Activated T-cell treated with anti-CD3 and anti-CD28 coated beads, Interleukin-2, amount 50 U/mL, for 4 hours (primary cell): ENCODE measurements at regions not wholly inside any gene's neighbourhood (a gene's known extent, or its start where the extent isn't known, plus 50 kb on each side); places are given as distances from the start of the nearest gene placed in this dataset.
A peak's percentile ranks its signal among the peaks of the same experiment; 100 is the strongest.
"Not testable (repeated sequence)": the region's sequence is repeated elsewhere in the genome, so short reads cannot be mapped to it uniquely, and the experiment has no call there.

Source experiments
- ATAC-seq, 2 donors: fragments of 200-7000 bp; cut with Tn5 transposase; one replicate each; pipeline ENCODE4 v1.10.0; 2021
- DNase-seq: peaks from one replicate; pipeline ENCODE4 v3.0.0-alpha.2; 2020
- H3K27me3 Mint-ChIP-seq: one replicate; pipeline ENCODE4 v1.8.0; 2021; ENCODE audit warnings: low read depth, mixed read lengths
- H3K36me3 Mint-ChIP-seq: one replicate; pipeline ENCODE4 v1.8.0; 2022; ENCODE audit warnings: mixed read lengths; ENCODE audit not compliant: insufficient read depth
- H3K4me1 Mint-ChIP-seq: one replicate; pipeline ENCODE4 v1.8.0; 2021; ENCODE audit warnings: low read depth, mixed read lengths
- H3K4me3 Mint-ChIP-seq: one replicate; pipeline ENCODE4 v1.8.0; 2021; ENCODE audit warnings: mild to moderate bottlenecking, moderate library complexity, mixed read lengths
- H3K9me3 Mint-ChIP-seq: one replicate; pipeline ENCODE4 v1.8.0; 2021; ENCODE audit warnings: mixed read lengths

GRCh38 chr10:5292970-5293369, 71.8 kb upstream of the UCN3 start:
- not testable (repeated sequence) for H3K36me3 Mint-ChIP-seq, DNase-seq, H3K9me3 Mint-ChIP-seq, H3K27me3 Mint-ChIP-seq, H3K4me3 Mint-ChIP-seq, ATAC-seq
- peaks cover 45% of the 10 kb centered on the region for H3K4me1 Mint-ChIP-seq

GRCh38 chr10:5293691-5294550, 70.8 kb upstream of the UCN3 start:
- Mint-ChIP-seq H3K27me3 (peaks cover 1% of the 10 kb centered on the region), H3K4me1 (peaks cover 46% of the 10 kb centered on the region), H3K36me3 (peaks cover 3% of the 10 kb centered on the region), H3K4me3 (no peak overlapping the region), H3K9me3 (no peaks in the 10 kb centered on the region)
- peak; percentile 61 for DNase-seq
- ATAC-seq: peak; percentile 58 to 68

GRCh38 chr10:5297466-5297865, 67.3 kb upstream of the UCN3 start:
- Mint-ChIP-seq H3K4me3 (peak overlapping the region; percentile 12), H3K4me1 (peaks cover 31% of the 10 kb centered on the region), H3K9me3 (no peaks in the 10 kb centered on the region), H3K36me3 (peaks cover 3% of the 10 kb centered on the region), H3K27me3 (peaks cover 1% of the 10 kb centered on the region)
- DNase-seq: no peak
- peak; percentile 34 to 39 for ATAC-seq

- H3K9me3 Mint-ChIP-seq: peaks cover under 1% of the 10 kb centered on the region
- no peak for DNase-seq
- H3K27me3 Mint-ChIP-seq: peaks cover 1% of the 10 kb centered on the region
- H3K36me3 Mint-ChIP-seq: peaks cover 3% of the 10 kb centered on the region
- no peak overlapping the region for H3K4me3 Mint-ChIP-seq
- peaks cover 27% of the 10 kb centered on the region for H3K4me1 Mint-ChIP-seq
- ATAC-seq: no peak
These were observed 66.8 kb upstream of the UCN3 start for GRCh38 chr10:5297996-5298395.

- Mint-ChIP-seq H3K4me1 (peaks cover 18% of the 10 kb centered on the region), H3K36me3 (peaks cover 3% of the 10 kb centered on the region), H3K27me3 (peaks cover 1% of the 10 kb centered on the region), H3K4me3 (no peak overlapping the region), H3K9me3 (peaks cover 15% of the 10 kb centered on the region)
- no peak for DNase-seq
- no peak for ATAC-seq
These were observed 64.8 kb upstream of the UCN3 start for GRCh38 chr10:5299950-5300349.

GRCh38 chr10:5303504-5303903, 61.3 kb upstream of the UCN3 start:
- Mint-ChIP-seq H3K4me1 (no peaks in the 10 kb centered on the region), H3K27me3 (peaks cover 8% of the 10 kb centered on the region), H3K4me3 (no peak overlapping the region), H3K9me3 (peaks cover 15% of the 10 kb centered on the region), H3K36me3 (no peaks in the 10 kb centered on the region)
- no peak for DNase-seq
- no peak for ATAC-seq

- H3K9me3 Mint-ChIP-seq: peaks cover 15% of the 10 kb centered on the region
- H3K4me3 Mint-ChIP-seq: no peak overlapping the region
These were observed 59.4 kb upstream of the UCN3 start for GRCh38 chr10:5305374-5305773.

GRCh38 chr10:5310914-5311313, 53.9 kb upstream of the UCN3 start:
- Mint-ChIP-seq H3K9me3 (no peaks in the 10 kb centered on the region), H3K27me3 (peaks cover 13% of the 10 kb centered on the region)

More at GRCh38 chr10:5305374-5305773, 59.4 kb upstream of the UCN3 start:
- no peaks in the 10 kb centered on the region for H3K4me1 Mint-ChIP-seq
- H3K27me3 Mint-ChIP-seq: peaks cover 8% of the 10 kb centered on the region
- no peak for ATAC-seq
- H3K36me3 Mint-ChIP-seq: no peaks in the 10 kb centered on the region
- no peak for DNase-seq

GRCh38 chr10:5311617-5312016, 53.1 kb upstream of the UCN3 start:
- ATAC-seq (no peak), DNase-seq (no peak)
- H3K4me1 Mint-ChIP-seq: peaks cover 16% of the 10 kb centered on the region
- peaks cover 8% of the 10 kb centered on the region for H3K27me3 Mint-ChIP-seq
- H3K4me3 Mint-ChIP-seq: no peak overlapping the region
- H3K9me3 Mint-ChIP-seq: no peaks in the 10 kb centered on the region
- no peaks in the 10 kb centered on the region for H3K36me3 Mint-ChIP-seq

More at GRCh38 chr10:5310914-5311313, 53.9 kb upstream of the UCN3 start:
- no peak for ATAC-seq
- Mint-ChIP-seq H3K4me1 (peaks cover 16% of the 10 kb centered on the region), H3K36me3 (no peaks in the 10 kb centered on the region), H3K4me3 (no peak overlapping the region)
- no peak for DNase-seq

GRCh38 chr10:5314840-5315239, 49.9 kb upstream of the UCN3 start:
- no peak for DNase-seq
- Mint-ChIP-seq H3K9me3 (no peaks in the 10 kb centered on the region), H3K27me3 (peaks cover 5% of the 10 kb centered on the region), H3K4me3 (no peak overlapping the region), H3K4me1 (peaks cover 33% of the 10 kb centered on the region), H3K36me3 (no peaks in the 10 kb centered on the region)
- no peak for ATAC-seq
